GM23338 (cell line): ENCODE measurements at regions not wholly inside any gene's neighbourhood (a gene's known extent, or its start where the extent isn't known, plus 50 kb on each side); places are given as distances from the start of the nearest gene placed in this dataset.

Experiments used
- ATAC-seq: fragments of 200-7000 bp; cut with Tn5 transposase; 3 replicates; pipeline ENCODE4 v1.9.1; 2020
- DNase-seq: peaks from one replicate; pipeline ENCODE4 v3.0.0-alpha.2; 2015; ENCODE audit warnings: low spot score
- H2AFZ ChIP-seq: fragments of 200-600 bp; sonication (generic); 2 replicates; pipeline ENCODE4 v1.8.0; 2016; ENCODE audit warnings: antibody characterized with exemption, mild to moderate bottlenecking, moderate library complexity
- H3F3A ChIP-seq: fragments of 200-600 bp; sonication (generic); replicated peaks from 2 replicates; pipeline ENCODE4 v1.8.0; 2017; ENCODE audit warnings: antibody characterized with exemption, mixed run types, low read depth
- H3K27ac ChIP-seq: fragments of 200-600 bp; sonication (generic); 2 replicates; pipeline ENCODE4 v1.6.1; 2016; ENCODE audit warnings: low read depth
- H3K27me3 ChIP-seq: fragments of 200-600 bp; sonication (generic); 2 replicates; pipeline ENCODE4 v1.8.0; 2016; ENCODE audit warnings: mild to moderate bottlenecking, mixed run types, moderate library complexity; ENCODE audit not compliant: insufficient read depth
- H3K36me3 ChIP-seq: fragments of 200-600 bp; sonication (generic); 2 replicates; pipeline ENCODE4 v1.8.0; 2016; ENCODE audit warnings: mild to moderate bottlenecking; ENCODE audit not compliant: insufficient read depth
- H3K4me1 ChIP-seq: fragments of 200-600 bp; sonication (generic); 2 replicates; pipeline ENCODE4 v1.8.0; 2016; ENCODE audit warnings: mild to moderate bottlenecking, moderate library complexity; ENCODE audit not compliant: insufficient read depth
- H3K4me2 ChIP-seq: fragments of 200-600 bp; sonication (generic); 2 replicates; pipeline ENCODE4 v1.7.1; 2017; ENCODE audit warnings: mixed run types
- H3K4me3 ChIP-seq: fragments of 200-600 bp; sonication (generic); 2 replicates; pipeline ENCODE4 v1.6.1; 2016; ENCODE audit warnings: mixed run types
- H3K79me2 ChIP-seq: fragments of 200-600 bp; sonication (generic); replicated peaks from 2 replicates; pipeline ENCODE4 v1.8.0; 2017; ENCODE audit warnings: mild to moderate bottlenecking; ENCODE audit not compliant: insufficient read depth
- H3K9me2 ChIP-seq: fragments of 200-600 bp; sonication (generic); 2 replicates; pipeline ENCODE4 v1.8.0; 2017; ENCODE audit not compliant: insufficient read depth
- H4K20me1 ChIP-seq: fragments of 200-600 bp; sonication (generic); replicated peaks from 2 replicates; pipeline ENCODE4 v1.8.0; 2017; ENCODE audit warnings: mild to moderate bottlenecking; ENCODE audit not compliant: insufficient read depth
- H3K27ac Mint-ChIP-seq: 2 replicates; pipeline ENCODE4 v1.8.0; 2020; ENCODE audit warnings: inconsistent platforms, mild to moderate bottlenecking, moderate library complexity, mixed read lengths
- H3K27me3 Mint-ChIP-seq: 3 replicates; pipeline ENCODE4 v1.8.0; 2022; ENCODE audit warnings: low read depth, mild to moderate bottlenecking, moderate library complexity, mixed read lengths, inconsistent platforms; ENCODE audit not compliant: insufficient read depth, poor library complexity
- H3K36me3 Mint-ChIP-seq: 3 replicates; pipeline ENCODE4 v1.8.0; 2021; ENCODE audit warnings: low read depth, mild to moderate bottlenecking, inconsistent platforms, moderate library complexity, mixed read lengths
- H3K4me1 Mint-ChIP-seq: 3 replicates; pipeline ENCODE4 v1.8.0; 2020; ENCODE audit warnings: mild to moderate bottlenecking, inconsistent platforms, mixed read lengths
- H3K4me3 Mint-ChIP-seq: 3 replicates; pipeline ENCODE4 v1.8.0; 2021; ENCODE audit warnings: moderate library complexity, mild to moderate bottlenecking, inconsistent platforms, mixed read lengths
- H3K9me3 Mint-ChIP-seq: 3 replicates; pipeline ENCODE4 v1.8.0; 2020; ENCODE audit warnings: moderate library complexity, mild to moderate bottlenecking, inconsistent platforms, mixed read lengths
- CREB1 ChIP-seq: fragments of 250-450 bp; sonication (Bioruptor Pico); IDR thresholded peaks from 2 replicates; pipeline ENCODE4 v1.5.0; 2020; ENCODE audit warnings: low read depth, mild to moderate bottlenecking, moderate library complexity
- CTCF ChIP-seq, 2 experiments: fragments of 200-600 bp in 1 of 2; sonication (generic) in 1 of 2; conservative IDR thresholded peaks; 2 replicates each; pipeline versions ENCODE4 v1.5.1 to v1.6.1; 2016 to 2017; ENCODE audit warnings: antibody characterized with exemption in 2 of 2, low read depth in 2 of 2, mild to moderate bottlenecking in 2 of 2, moderate library complexity in 1 of 2
- ETS1 ChIP-seq: IDR thresholded peaks from 2 replicates; pipeline ENCODE4 v1.6.1; 2016; ENCODE audit warnings: antibody characterized with exemption
- EZH2 ChIP-seq: fragments of 200-600 bp; sonication (generic); IDR thresholded peaks from one replicate; pipeline ENCODE4 v1.8.0; 2017; ENCODE audit warnings: antibody characterized with exemption, mild to moderate bottlenecking, low read depth; ENCODE audit not compliant: unreplicated experiment
- EZH2phosphoT487 ChIP-seq: fragments of 200-600 bp; sonication (generic); IDR thresholded peaks from one replicate; pipeline ENCODE4 v1.8.1; 2018; ENCODE audit warnings: antibody characterized with exemption; ENCODE audit not compliant: unreplicated experiment
- JUNB ChIP-seq: IDR thresholded peaks from one replicate; pipeline ENCODE4 v1.6.1; 2016; ENCODE audit warnings: antibody characterized with exemption; ENCODE audit not compliant: unreplicated experiment
- NANOG ChIP-seq: IDR thresholded peaks from 2 replicates; pipeline ENCODE4 v1.6.1; 2016; ENCODE audit warnings: antibody characterized with exemption, borderline replicate concordance
- STAT1 ChIP-seq: IDR thresholded peaks from one replicate; pipeline ENCODE4 v1.6.1; 2016; ENCODE audit warnings: antibody characterized with exemption; ENCODE audit not compliant: unreplicated experiment
- ZNF114 ChIP-seq: fragments of 250-450 bp; sonication (Bioruptor Pico); IDR thresholded peaks from 2 replicates; pipeline ENCODE4 v1.5.0; 2020; ENCODE audit warnings: mild to moderate bottlenecking, moderate library complexity
- ZNF331 ChIP-seq: fragments of 250-450 bp; sonication (Bioruptor Pico); IDR thresholded peaks from 2 replicates; pipeline ENCODE4 v1.5.0; 2020; ENCODE audit warnings: low read depth, mild to moderate bottlenecking, moderate library complexity
- TF ChIP-seq, protein P1 (sequence below): IDR thresholded peaks from one replicate; pipeline ENCODE4 v1.6.1; 2018; ENCODE audit warnings: antibody characterized with exemption; ENCODE audit not compliant: unreplicated experiment

DNA sequence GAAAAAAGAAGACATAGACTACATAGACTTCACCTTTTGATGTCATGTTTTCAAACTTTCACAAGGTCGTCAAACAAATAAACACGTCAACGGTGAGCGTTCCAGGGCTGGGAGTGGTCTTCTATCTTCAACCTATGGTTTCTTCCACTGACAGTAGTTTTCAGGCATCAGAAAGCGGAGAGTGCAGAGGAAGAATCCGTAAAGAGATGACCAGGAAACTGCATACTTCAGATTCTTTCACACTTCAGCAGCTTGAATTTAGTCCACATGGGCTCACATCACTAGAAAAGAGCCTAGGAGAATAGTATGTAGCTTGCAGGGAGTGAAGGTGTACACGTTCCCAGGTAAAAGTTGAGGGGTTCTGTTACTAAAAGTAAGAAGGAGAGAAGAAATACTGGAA lies 58.5 kb downstream of the NPY1R start:
- Histone ChIP-seq H3K4me1 (peaks cover 19% of the 10 kb centered on the region), H3K9me2 (no peaks in the 10 kb centered on the region), H4K20me1 (no peaks in the 10 kb centered on the region), H3K4me3 (no peak overlapping the region), H3K79me2 (no peaks in the 10 kb centered on the region), H3F3A (no peaks in the 10 kb centered on the region), H3K36me3 (no peaks in the 10 kb centered on the region), H3K27me3 (no peaks in the 10 kb centered on the region), H2AFZ (peak overlapping the region; percentile 83), H3K4me2 (no peak overlapping the region), H3K27ac (no peak overlapping the region)
- Mint-ChIP-seq H3K4me1 (peaks cover 14% of the 10 kb centered on the region), H3K27ac (no peak overlapping the region), H3K9me3 (no peaks in the 10 kb centered on the region), H3K36me3 (no peaks in the 10 kb centered on the region), H3K27me3 (no peaks in the 10 kb centered on the region), H3K4me3 (no peak overlapping the region)
- ATAC-seq: no peak; the same call in 2 of the 3 replicates
- no peak for TF ChIP-seq CREB1 (CRISPR knock-in tag)
- TF ChIP-seq NANOG: no peak
- no peak for TF ChIP-seq JUNB
- TF ChIP-seq EZH2phosphoT487: no peak
- no peak for TF ChIP-seq CTCF (conservative IDR thresholded peaks at IDR 0.05; ENCODE audit: low read depth in 2 of 2)
- TF ChIP-seq STAT1: no peak
- no peak for TF ChIP-seq EZH2
- TF ChIP-seq, protein P1, sequence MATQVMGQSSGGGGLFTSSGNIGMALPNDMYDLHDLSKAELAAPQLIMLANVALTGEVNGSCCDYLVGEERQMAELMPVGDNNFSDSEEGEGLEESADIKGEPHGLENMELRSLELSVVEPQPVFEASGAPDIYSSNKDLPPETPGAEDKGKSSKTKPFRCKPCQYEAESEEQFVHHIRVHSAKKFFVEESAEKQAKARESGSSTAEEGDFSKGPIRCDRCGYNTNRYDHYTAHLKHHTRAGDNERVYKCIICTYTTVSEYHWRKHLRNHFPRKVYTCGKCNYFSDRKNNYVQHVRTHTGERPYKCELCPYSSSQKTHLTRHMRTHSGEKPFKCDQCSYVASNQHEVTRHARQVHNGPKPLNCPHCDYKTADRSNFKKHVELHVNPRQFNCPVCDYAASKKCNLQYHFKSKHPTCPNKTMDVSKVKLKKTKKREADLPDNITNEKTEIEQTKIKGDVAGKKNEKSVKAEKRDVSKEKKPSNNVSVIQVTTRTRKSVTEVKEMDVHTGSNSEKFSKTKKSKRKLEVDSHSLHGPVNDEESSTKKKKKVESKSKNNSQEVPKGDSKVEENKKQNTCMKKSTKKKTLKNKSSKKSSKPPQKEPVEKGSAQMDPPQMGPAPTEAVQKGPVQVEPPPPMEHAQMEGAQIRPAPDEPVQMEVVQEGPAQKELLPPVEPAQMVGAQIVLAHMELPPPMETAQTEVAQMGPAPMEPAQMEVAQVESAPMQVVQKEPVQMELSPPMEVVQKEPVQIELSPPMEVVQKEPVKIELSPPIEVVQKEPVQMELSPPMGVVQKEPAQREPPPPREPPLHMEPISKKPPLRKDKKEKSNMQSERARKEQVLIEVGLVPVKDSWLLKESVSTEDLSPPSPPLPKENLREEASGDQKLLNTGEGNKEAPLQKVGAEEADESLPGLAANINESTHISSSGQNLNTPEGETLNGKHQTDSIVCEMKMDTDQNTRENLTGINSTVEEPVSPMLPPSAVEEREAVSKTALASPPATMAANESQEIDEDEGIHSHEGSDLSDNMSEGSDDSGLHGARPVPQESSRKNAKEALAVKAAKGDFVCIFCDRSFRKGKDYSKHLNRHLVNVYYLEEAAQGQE: no peak
- TF ChIP-seq ETS1: no peak
- DNase-seq: peak; percentile 38

GRCh38 chr4:163273203-163273602 lies 59.2 kb downstream of the NPY1R start:
- H3K4me3 Mint-ChIP-seq: no peak overlapping the region
- no peaks in the 10 kb centered on the region for H4K20me1 ChIP-seq
- H3K27me3 Mint-ChIP-seq: no peaks in the 10 kb centered on the region
- peaks cover 21% of the 10 kb centered on the region for H3K4me1 Mint-ChIP-seq
- peaks cover 26% of the 10 kb centered on the region for H3K4me1 ChIP-seq
- H3K9me3 Mint-ChIP-seq: no peaks in the 10 kb centered on the region
- no peak overlapping the region for H3K27ac Mint-ChIP-seq
- H3K4me3 ChIP-seq: no peak overlapping the region
- H3K79me2 ChIP-seq: no peaks in the 10 kb centered on the region
- ATAC-seq (no peak), DNase-seq (no peak)
- no peaks in the 10 kb centered on the region for H3K27me3 ChIP-seq
- no peaks in the 10 kb centered on the region for H3K9me2 ChIP-seq
- H3K36me3 Mint-ChIP-seq: no peaks in the 10 kb centered on the region
- H3F3A ChIP-seq: no peaks in the 10 kb centered on the region
- H3K4me2 ChIP-seq: no peak overlapping the region
- H3K36me3 ChIP-seq: no peaks in the 10 kb centered on the region
- no peak overlapping the region for H3K27ac ChIP-seq
- H2AFZ ChIP-seq: no peak overlapping the region
- no peak for TF ChIP-seq NANOG
- TF ChIP-seq, protein P1: no peak
- no peak for TF ChIP-seq JUNB
- no peak for TF ChIP-seq CTCF (conservative IDR thresholded peaks at IDR 0.05; ENCODE audit: low read depth in 2 of 2)
- TF ChIP-seq ZNF114 (CRISPR knock-in tag): no peak
- TF ChIP-seq EZH2phosphoT487: no peak
- TF ChIP-seq CREB1 (CRISPR knock-in tag): no peak
- no peak for TF ChIP-seq ZNF331 (CRISPR knock-in tag)
